PFSK-1 (cell line): ENCODE measurements at regions not wholly inside any gene's neighbourhood (a gene's known extent, or its start where the extent isn't known, plus 50 kb on each side); places are given as distances from the start of the nearest gene placed in this dataset.

Source experiments
- POLR2AphosphoS5 ChIP-seq: IDR thresholded peaks from 2 replicates; pipeline ENCODE4 v1.6.1; 2012; ENCODE audit warnings: low read depth, mild to moderate bottlenecking, control low read depth, low read length, moderate library complexity
- TAF1 ChIP-seq: IDR thresholded peaks from 2 replicates; pipeline ENCODE4 v1.6.1; 2012; ENCODE audit warnings: low read length, control low read depth, borderline replicate concordance; ENCODE audit not compliant: insufficient read depth
- TF ChIP-seq, protein P1 (sequence below), 2 experiments: IDR thresholded peaks; 2 replicates each; pipeline versions ENCODE4 v1.6.1 to v1.8.0; 2011 to 2012; ENCODE audit warnings: low read depth in 2 of 2, low read length in 2 of 2, control low read depth in 1 of 2, inconsistent platforms in 1 of 2, mild to moderate bottlenecking in 1 of 2, moderate library complexity in 1 of 2; ENCODE audit not compliant: insufficient read depth in 1 of 2

DNA sequence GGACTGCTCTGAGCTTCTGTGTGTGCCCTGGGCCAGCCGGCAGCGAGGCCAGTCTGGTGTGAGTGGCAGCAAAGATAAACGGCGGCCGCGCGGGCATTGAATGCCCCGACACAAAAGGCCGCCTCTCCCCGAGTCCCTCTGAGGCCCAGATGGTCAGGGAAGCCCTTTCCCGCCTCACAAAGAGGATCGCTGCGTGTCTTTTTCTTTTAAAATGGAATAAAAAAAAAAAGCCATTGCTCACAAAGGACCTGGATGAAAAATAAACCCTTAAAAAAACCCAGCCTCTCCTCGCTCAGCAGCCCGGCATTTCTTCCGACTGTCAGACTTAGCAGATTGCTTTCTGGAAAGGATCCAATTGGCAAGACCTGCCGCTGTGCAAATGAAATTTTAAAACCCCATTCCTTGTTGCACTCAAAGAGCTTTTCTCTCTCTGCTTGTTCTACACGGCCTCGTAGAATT, 578.7 kb downstream of the BCOR start:
- TF ChIP-seq, protein P1, sequence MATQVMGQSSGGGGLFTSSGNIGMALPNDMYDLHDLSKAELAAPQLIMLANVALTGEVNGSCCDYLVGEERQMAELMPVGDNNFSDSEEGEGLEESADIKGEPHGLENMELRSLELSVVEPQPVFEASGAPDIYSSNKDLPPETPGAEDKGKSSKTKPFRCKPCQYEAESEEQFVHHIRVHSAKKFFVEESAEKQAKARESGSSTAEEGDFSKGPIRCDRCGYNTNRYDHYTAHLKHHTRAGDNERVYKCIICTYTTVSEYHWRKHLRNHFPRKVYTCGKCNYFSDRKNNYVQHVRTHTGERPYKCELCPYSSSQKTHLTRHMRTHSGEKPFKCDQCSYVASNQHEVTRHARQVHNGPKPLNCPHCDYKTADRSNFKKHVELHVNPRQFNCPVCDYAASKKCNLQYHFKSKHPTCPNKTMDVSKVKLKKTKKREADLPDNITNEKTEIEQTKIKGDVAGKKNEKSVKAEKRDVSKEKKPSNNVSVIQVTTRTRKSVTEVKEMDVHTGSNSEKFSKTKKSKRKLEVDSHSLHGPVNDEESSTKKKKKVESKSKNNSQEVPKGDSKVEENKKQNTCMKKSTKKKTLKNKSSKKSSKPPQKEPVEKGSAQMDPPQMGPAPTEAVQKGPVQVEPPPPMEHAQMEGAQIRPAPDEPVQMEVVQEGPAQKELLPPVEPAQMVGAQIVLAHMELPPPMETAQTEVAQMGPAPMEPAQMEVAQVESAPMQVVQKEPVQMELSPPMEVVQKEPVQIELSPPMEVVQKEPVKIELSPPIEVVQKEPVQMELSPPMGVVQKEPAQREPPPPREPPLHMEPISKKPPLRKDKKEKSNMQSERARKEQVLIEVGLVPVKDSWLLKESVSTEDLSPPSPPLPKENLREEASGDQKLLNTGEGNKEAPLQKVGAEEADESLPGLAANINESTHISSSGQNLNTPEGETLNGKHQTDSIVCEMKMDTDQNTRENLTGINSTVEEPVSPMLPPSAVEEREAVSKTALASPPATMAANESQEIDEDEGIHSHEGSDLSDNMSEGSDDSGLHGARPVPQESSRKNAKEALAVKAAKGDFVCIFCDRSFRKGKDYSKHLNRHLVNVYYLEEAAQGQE (IDR thresholded peaks at IDR 0.05; ENCODE audit: insufficient read depth in 1 of 2, low read depth in 2 of 2, low read length in 2 of 2) = no peak
- TF ChIP-seq TAF1 (no peak), POLR2AphosphoS5 (no peak)
